Loucy (cell line): ENCODE measurements at regions not wholly inside any gene's neighbourhood (a gene's known extent, or its start where the extent isn't known, plus 50 kb on each side); places are given as distances from the start of the nearest gene placed in this dataset.
A peak's percentile ranks its signal among the peaks of the same experiment; 100 is the strongest.

ENCODE experiments used
- EZH2phosphoT487 ChIP-seq: fragments of 200-600 bp; IDR thresholded peaks from 2 replicates; pipeline ENCODE4 v1.6.1; 2018; ENCODE audit warnings: antibody characterized with exemption, mild to moderate bottlenecking, moderate library complexity, borderline replicate concordance
- TF ChIP-seq, protein P1 (sequence below): fragments of 200-600 bp; sonication (generic); conservative IDR thresholded peaks from 2 replicates; pipeline ENCODE4 v1.5.1; 2014; ENCODE audit warnings: mild to moderate bottlenecking, antibody characterized with exemption, low read length

GRCh38 chr14:62168564-62169155 lies 406.4 kb downstream of the SNAPC1 start:
- TF ChIP-seq, protein P1, sequence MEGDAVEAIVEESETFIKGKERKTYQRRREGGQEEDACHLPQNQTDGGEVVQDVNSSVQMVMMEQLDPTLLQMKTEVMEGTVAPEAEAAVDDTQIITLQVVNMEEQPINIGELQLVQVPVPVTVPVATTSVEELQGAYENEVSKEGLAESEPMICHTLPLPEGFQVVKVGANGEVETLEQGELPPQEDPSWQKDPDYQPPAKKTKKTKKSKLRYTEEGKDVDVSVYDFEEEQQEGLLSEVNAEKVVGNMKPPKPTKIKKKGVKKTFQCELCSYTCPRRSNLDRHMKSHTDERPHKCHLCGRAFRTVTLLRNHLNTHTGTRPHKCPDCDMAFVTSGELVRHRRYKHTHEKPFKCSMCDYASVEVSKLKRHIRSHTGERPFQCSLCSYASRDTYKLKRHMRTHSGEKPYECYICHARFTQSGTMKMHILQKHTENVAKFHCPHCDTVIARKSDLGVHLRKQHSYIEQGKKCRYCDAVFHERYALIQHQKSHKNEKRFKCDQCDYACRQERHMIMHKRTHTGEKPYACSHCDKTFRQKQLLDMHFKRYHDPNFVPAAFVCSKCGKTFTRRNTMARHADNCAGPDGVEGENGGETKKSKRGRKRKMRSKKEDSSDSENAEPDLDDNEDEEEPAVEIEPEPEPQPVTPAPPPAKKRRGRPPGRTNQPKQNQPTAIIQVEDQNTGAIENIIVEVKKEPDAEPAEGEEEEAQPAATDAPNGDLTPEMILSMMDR = peak; percentile 23
- TF ChIP-seq EZH2phosphoT487 = no peak
